ENCODE measurements at regions not wholly inside any gene's neighbourhood (a gene's known extent, or its start where the extent isn't known, plus 50 kb on each side); places are given as distances from the start of the nearest gene placed in this dataset.
"Not testable (repeated sequence)": the region's sequence is repeated elsewhere in the genome, so short reads cannot be mapped to it uniquely, and the experiment has no call there.

- peak; percentile 80 for DNase-seq
These were observed 86.7 kb upstream of the SLC30A5 start for GRCh38 chr5:69007163-69007562.

GRCh38 chr5:69007726-69008368 is 86.0 kb upstream of the SLC30A5 start:
- peak; percentile 6 for DNase-seq

GRCh38 chr5:69010476-69010875 is 83.3 kb upstream of the SLC30A5 start:
- DNase-seq = no peak

- no peak for DNase-seq
These were observed 81.9 kb upstream of the SLC30A5 start for GRCh38 chr5:69011910-69012309.

- DNase-seq = peak; percentile 80
These were observed 80.3 kb upstream of the SLC30A5 start for GRCh38 chr5:69013481-69013880.

GRCh38 chr5:69014007-69014406 is 79.8 kb upstream of the SLC30A5 start:
- not testable (repeated sequence) for DNase-seq

- no peak for DNase-seq
These were observed 74.0 kb upstream of the SLC30A5 start for GRCh38 chr5:69019668-69020375.

- DNase-seq = peak; percentile 4
These were observed 69.6 kb upstream of the SLC30A5 start for GRCh38 chr5:69024241-69024651.

GRCh38 chr5:69029292-69029691 is 64.5 kb upstream of the SLC30A5 start:
- no peak for DNase-seq

- DNase-seq = no peak
These were observed 63.3 kb upstream of the SLC30A5 start for GRCh38 chr5:69030358-69031062.

- no peak for DNase-seq
These were observed 61.8 kb upstream of the SLC30A5 start for GRCh38 chr5:69032009-69032408.

- DNase-seq = no peak
These were observed 60.1 kb upstream of the SLC30A5 start for GRCh38 chr5:69033690-69034089.

- DNase-seq = no peak
These were observed 58.9 kb upstream of the SLC30A5 start for GRCh38 chr5:69034898-69035297.

- no peak for DNase-seq
These were observed 58.1 kb upstream of the SLC30A5 start for GRCh38 chr5:69035665-69036064.

- DNase-seq = no peak
These were observed 55.3 kb upstream of the SLC30A5 start for GRCh38 chr5:69038539-69038938.

GRCh38 chr5:69039829-69040228 is 54.0 kb upstream of the SLC30A5 start:
- no peak for DNase-seq

- DNase-seq = no peak
These were observed 51.3 kb upstream of the SLC30A5 start for GRCh38 chr5:69042500-69042899.

GRCh38 chr5:69042915-69043654 is 50.7 kb upstream of the SLC30A5 start:
- peak; percentile 86 for DNase-seq

- no peak for DNase-seq
These were observed 50.2 kb upstream of the SLC30A5 start for GRCh38 chr5:69043655-69043996.

Measured in DMS 273 treated with DMSO at 0.1 percent for 48 hours (cell line).